Trophoblast cell (in vitro differentiated cells and primary cell): ENCODE measurements at regions not wholly inside any gene's neighbourhood (a gene's known extent, or its start where the extent isn't known, plus 50 kb on each side); places are given as distances from the start of the nearest gene placed in this dataset.

Source experiments
- DNase-seq, 2 donors: peaks; one replicate each; pipeline ENCODE4 v3.0.0-alpha.2; 2016
- H2AFZ ChIP-seq: 2 replicates; pipeline ENCODE4 v1.6.1; 2013; ENCODE audit warnings: low read length, moderate library complexity, mild to moderate bottlenecking; ENCODE audit not compliant: insufficient read depth, poor library complexity
- H2AK5ac ChIP-seq: 2 replicates; pipeline ENCODE4 v1.6.1; 2013; ENCODE audit warnings: mild to moderate bottlenecking, low read length
- H2BK120ac ChIP-seq: 2 replicates; pipeline ENCODE4 v1.6.1; 2013; ENCODE audit warnings: low read length, mild to moderate bottlenecking, moderate library complexity; ENCODE audit not compliant: insufficient read depth, poor library complexity
- H2BK12ac ChIP-seq: 2 replicates; pipeline ENCODE4 v1.6.1; 2013; ENCODE audit warnings: mild to moderate bottlenecking, low read length, moderate library complexity
- H2BK5ac ChIP-seq: 2 replicates; pipeline ENCODE4 v1.6.1; 2013; ENCODE audit warnings: low read length, low read depth, moderate library complexity, mild to moderate bottlenecking; ENCODE audit not compliant: poor library complexity
- H3K14ac ChIP-seq: 2 replicates; pipeline ENCODE4 v1.6.1; 2013; ENCODE audit warnings: mild to moderate bottlenecking, low read length
- H3K18ac ChIP-seq: 2 replicates; pipeline ENCODE4 v1.6.1; 2013; ENCODE audit warnings: mild to moderate bottlenecking, low read length
- H3K23ac ChIP-seq: 2 replicates; pipeline ENCODE4 v1.6.1; 2013; ENCODE audit warnings: low read length
- H3K27ac ChIP-seq: 2 replicates; pipeline ENCODE4 v1.5.1; 2013; ENCODE audit warnings: low read depth, mild to moderate bottlenecking, inconsistent platforms, low read length, moderate library complexity
- H3K27me3 ChIP-seq: 2 replicates; pipeline ENCODE4 v1.6.1; 2013; ENCODE audit warnings: inconsistent platforms, mild to moderate bottlenecking, low read length, moderate library complexity; ENCODE audit not compliant: insufficient read depth
- H3K36me3 ChIP-seq, 2 experiments: 1 replicate in 1 of 2; 2 replicates in 1 of 2; pipeline ENCODE4 v1.6.1; 2013; ENCODE audit warnings: low read length in 2 of 2, mild to moderate bottlenecking in 2 of 2, moderate library complexity in 1 of 2; ENCODE audit not compliant: insufficient read depth in 2 of 2, control insufficient read depth in 1 of 2
- H3K4ac ChIP-seq: 2 replicates; pipeline ENCODE4 v1.6.1; 2013; ENCODE audit warnings: low read depth, mild to moderate bottlenecking, low read length, moderate library complexity
- H3K4me1 ChIP-seq, 2 experiments: 1 replicate in 1 of 2; 2 replicates in 1 of 2; pipeline ENCODE4 v1.6.1; 2013; ENCODE audit warnings: low read length in 2 of 2, mild to moderate bottlenecking in 2 of 2, moderate library complexity in 1 of 2; ENCODE audit not compliant: insufficient read depth in 2 of 2, control insufficient read depth in 1 of 2
- H3K4me2 ChIP-seq: 2 replicates; pipeline ENCODE4 v1.6.1; 2013; ENCODE audit warnings: inconsistent platforms, mild to moderate bottlenecking, low read length, moderate library complexity
- H3K4me3 ChIP-seq: 2 replicates; pipeline ENCODE4 v1.5.1; 2013; ENCODE audit warnings: mild to moderate bottlenecking, low read depth, low read length, inconsistent platforms
- H3K79me1 ChIP-seq: one replicate; pipeline ENCODE4 v1.6.1; 2013; ENCODE audit warnings: low read length
- H3K79me2 ChIP-seq: 2 replicates; pipeline ENCODE4 v1.6.1; 2013; ENCODE audit warnings: low read length, mild to moderate bottlenecking; ENCODE audit not compliant: control insufficient read depth, insufficient read depth, poor library complexity
- H3K9ac ChIP-seq: 2 replicates; pipeline ENCODE4 v1.6.1; 2013; ENCODE audit warnings: mild to moderate bottlenecking, low read length
- H3K9me3 ChIP-seq: 2 replicates; pipeline ENCODE4 v1.6.1; 2013; ENCODE audit warnings: low read depth, mild to moderate bottlenecking, control low read depth, inconsistent platforms, low read length; ENCODE audit not compliant: insufficient read depth
- H4K12ac ChIP-seq: 2 replicates; pipeline ENCODE4 v1.6.1; 2013; ENCODE audit warnings: low read depth, mild to moderate bottlenecking, low read length, moderate library complexity
- H4K8ac ChIP-seq: 2 replicates; pipeline ENCODE4 v1.6.1; 2013; ENCODE audit warnings: low read depth, mild to moderate bottlenecking, low read length, moderate library complexity
- H4K91ac ChIP-seq: one replicate; pipeline ENCODE4 v1.6.1; 2013; ENCODE audit warnings: low read depth, mild to moderate bottlenecking, low read length, moderate library complexity
- WGBS: extraction: QIAGEN DNeasy Blood & Tissue Kit; methylation state at CpG from one replicate; pipeline ENCODE4 v1.1.7; 2013; ENCODE audit warnings: missing lambda C conversion rate; ENCODE audit not compliant: insufficient read length, insufficient coverage; ENCODE audit errors: extremely low coverage; 5-methylcytosine and 5-hydroxymethylcytosine counted together

DNA sequence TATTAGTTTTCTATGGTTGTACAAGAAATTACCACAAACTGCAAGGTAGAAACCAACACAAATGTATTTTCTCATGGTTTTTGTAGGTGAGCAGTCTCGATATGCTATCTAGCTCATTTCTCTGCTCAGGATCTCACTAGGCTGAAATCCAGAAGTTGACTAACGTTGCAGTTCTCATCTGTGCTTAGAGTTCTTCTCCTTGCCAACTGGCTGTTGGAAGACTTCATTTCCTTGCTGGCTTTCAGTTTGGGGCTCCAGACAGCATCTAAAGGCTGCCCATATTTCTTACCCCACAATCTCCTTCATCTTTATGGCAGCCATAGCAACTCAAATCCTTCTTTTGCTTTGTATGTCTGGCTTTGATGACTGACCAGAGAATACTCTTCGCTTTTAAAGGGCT, 362.6 kb upstream of the ADGRL4 start:
- no peaks in the 10 kb centered on the region for H3K9me3 ChIP-seq
- no peaks in the 10 kb centered on the region for H3K79me1 ChIP-seq
- no peak overlapping the region for H3K9ac ChIP-seq
- no peak overlapping the region for H3K4me3 ChIP-seq
- H3K4me2 ChIP-seq: no peak overlapping the region
- no peak overlapping the region for H3K14ac ChIP-seq
- no CpG with 5 or more reads among the region's 3 CpGs for WGBS
- no peak overlapping the region for H3K27ac ChIP-seq
- H4K91ac ChIP-seq: no peak overlapping the region
- H4K12ac ChIP-seq: no peak overlapping the region
- H3K23ac ChIP-seq: no peak overlapping the region
- H3K79me2 ChIP-seq: no peaks in the 10 kb centered on the region
- no peak overlapping the region for H2BK12ac ChIP-seq
- H2AFZ ChIP-seq: no peak overlapping the region
- DNase-seq: no peak
- H2BK120ac ChIP-seq: no peak overlapping the region
- no peak overlapping the region for H2AK5ac ChIP-seq
- H4K8ac ChIP-seq: no peak overlapping the region
- no peak overlapping the region for H2BK5ac ChIP-seq
- no peak overlapping the region for H3K18ac ChIP-seq
- no peaks in the 10 kb centered on the region for H3K4me1 ChIP-seq
- H3K4ac ChIP-seq: no peak overlapping the region
- no peaks in the 10 kb centered on the region for H3K27me3 ChIP-seq
- no peaks in the 10 kb centered on the region for H3K36me3 ChIP-seq

DNA sequence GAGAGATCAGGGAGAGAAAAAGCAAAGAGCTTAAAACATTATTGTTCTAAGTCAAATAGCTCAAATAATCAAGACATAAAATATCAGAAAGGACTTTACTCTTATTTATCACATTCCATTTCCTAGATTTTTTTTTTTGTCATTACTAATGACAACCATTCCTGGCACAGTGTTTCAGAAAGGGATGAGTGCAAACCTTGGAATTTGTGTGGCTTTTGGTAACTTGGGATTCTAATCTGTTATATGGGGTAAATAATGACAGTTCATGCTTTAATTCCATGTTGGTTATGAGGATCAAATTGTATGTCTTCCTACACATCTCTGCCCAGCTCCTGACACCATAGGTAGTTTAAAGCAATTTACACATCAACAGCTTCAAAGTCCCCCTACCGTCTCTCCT, 358.4 kb upstream of the ADGRL4 start:
- H3K9ac ChIP-seq: no peak overlapping the region
- no peak for DNase-seq
- no CpG with 5 or more reads among the region's 1 CpG for WGBS
- H4K8ac ChIP-seq: no peak overlapping the region
- H4K12ac ChIP-seq: no peak overlapping the region
- no peaks in the 10 kb centered on the region for H3K4me1 ChIP-seq
- H3K36me3 ChIP-seq: no peaks in the 10 kb centered on the region
- H3K4me2 ChIP-seq: no peak overlapping the region
- H3K4ac ChIP-seq: no peak overlapping the region
- no peaks in the 10 kb centered on the region for H3K79me1 ChIP-seq
- H3K27ac ChIP-seq: no peak overlapping the region
- H3K4me3 ChIP-seq: no peak overlapping the region
- H3K27me3 ChIP-seq: no peaks in the 10 kb centered on the region
- H3K23ac ChIP-seq: no peak overlapping the region
- H3K14ac ChIP-seq: no peak overlapping the region
- H3K18ac ChIP-seq: no peak overlapping the region
- no peaks in the 10 kb centered on the region for H3K79me2 ChIP-seq
- H4K91ac ChIP-seq: no peak overlapping the region
- no peak overlapping the region for H2AFZ ChIP-seq
- H2AK5ac ChIP-seq: no peak overlapping the region
- H3K9me3 ChIP-seq: no peaks in the 10 kb centered on the region
- no peak overlapping the region for H2BK120ac ChIP-seq
- no peak overlapping the region for H2BK5ac ChIP-seq
- H2BK12ac ChIP-seq: no peak overlapping the region

DNA sequence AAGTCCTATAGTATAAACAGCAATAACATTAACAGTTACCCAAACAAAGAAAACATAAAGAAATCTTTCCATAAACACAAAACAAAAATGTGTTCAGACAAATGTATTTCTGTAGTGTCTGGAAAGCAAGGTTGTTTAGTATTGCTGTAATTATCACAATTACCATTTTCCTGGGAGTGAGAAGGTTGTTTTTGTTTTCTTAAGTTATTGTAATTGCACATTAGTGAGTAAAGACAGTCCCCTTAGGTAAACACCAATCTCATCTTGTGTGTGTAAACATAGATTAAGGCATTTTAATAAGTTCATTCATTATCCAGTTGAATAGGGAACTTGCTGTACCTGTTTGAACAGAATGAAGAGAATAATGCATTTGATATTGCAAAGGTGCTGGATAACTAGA, 356.9 kb upstream of the ADGRL4 start:
- Histone ChIP-seq H2BK12ac (no peak overlapping the region), H3K4ac (no peak overlapping the region), H3K36me3 (no peaks in the 10 kb centered on the region), H3K4me2 (no peak overlapping the region), H4K8ac (no peak overlapping the region), H3K27ac (no peak overlapping the region), H2BK5ac (no peak overlapping the region), H3K9ac (no peak overlapping the region), H3K23ac (no peak overlapping the region), H4K12ac (no peak overlapping the region), H3K18ac (no peak overlapping the region), H3K4me1 (no peaks in the 10 kb centered on the region), H3K79me1 (no peaks in the 10 kb centered on the region), H3K4me3 (no peak overlapping the region), H2AFZ (no peak overlapping the region), H4K91ac (no peak overlapping the region), H3K79me2 (no peaks in the 10 kb centered on the region), H2AK5ac (no peak overlapping the region), H3K27me3 (no peaks in the 10 kb centered on the region), H3K9me3 (no peaks in the 10 kb centered on the region), H3K14ac (no peak overlapping the region), H2BK120ac (no peak overlapping the region)
- no peak for DNase-seq

DNA sequence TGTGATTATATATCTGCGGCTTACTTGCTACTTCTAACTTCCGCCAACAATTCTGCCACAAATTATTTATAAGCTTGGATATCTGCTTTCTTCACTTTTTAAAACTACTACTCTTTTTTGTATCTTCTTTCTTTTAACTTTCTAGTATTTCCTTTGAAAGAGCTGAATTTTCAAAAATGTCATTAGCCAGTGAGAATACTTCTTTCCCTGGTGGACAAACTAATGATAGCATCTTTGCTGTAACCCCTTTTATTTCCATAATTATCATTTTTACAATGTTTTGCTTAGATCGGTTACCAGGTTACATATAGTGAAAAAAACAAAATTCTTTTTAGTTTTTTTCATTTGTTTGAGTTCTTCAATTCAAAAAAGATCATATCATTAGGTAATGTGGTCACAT, 355.9 kb upstream of the ADGRL4 start:
- H3K36me3 ChIP-seq: no peaks in the 10 kb centered on the region
- H2BK12ac ChIP-seq: no peak overlapping the region
- no peak overlapping the region for H3K4ac ChIP-seq
- no peaks in the 10 kb centered on the region for H3K9me3 ChIP-seq
- H4K12ac ChIP-seq: no peak overlapping the region
- no peak overlapping the region for H4K8ac ChIP-seq
- no peak overlapping the region for H3K18ac ChIP-seq
- H2BK120ac ChIP-seq: no peak overlapping the region
- H3K79me1 ChIP-seq: no peaks in the 10 kb centered on the region
- no peak overlapping the region for H3K14ac ChIP-seq
- DNase-seq: no peak
- H3K4me3 ChIP-seq: no peak overlapping the region
- no peaks in the 10 kb centered on the region for H3K4me1 ChIP-seq
- no peak overlapping the region for H3K9ac ChIP-seq
- H2AK5ac ChIP-seq: no peak overlapping the region
- H3K79me2 ChIP-seq: no peaks in the 10 kb centered on the region
- H3K23ac ChIP-seq: no peak overlapping the region
- no peak overlapping the region for H4K91ac ChIP-seq
- no peak overlapping the region for H2BK5ac ChIP-seq
- H3K27ac ChIP-seq: no peak overlapping the region
- H2AFZ ChIP-seq: no peak overlapping the region
- no peak overlapping the region for H3K4me2 ChIP-seq
- H3K27me3 ChIP-seq: no peaks in the 10 kb centered on the region
- WGBS: no CpG with 5 or more reads among the region's 3 CpGs

DNA sequence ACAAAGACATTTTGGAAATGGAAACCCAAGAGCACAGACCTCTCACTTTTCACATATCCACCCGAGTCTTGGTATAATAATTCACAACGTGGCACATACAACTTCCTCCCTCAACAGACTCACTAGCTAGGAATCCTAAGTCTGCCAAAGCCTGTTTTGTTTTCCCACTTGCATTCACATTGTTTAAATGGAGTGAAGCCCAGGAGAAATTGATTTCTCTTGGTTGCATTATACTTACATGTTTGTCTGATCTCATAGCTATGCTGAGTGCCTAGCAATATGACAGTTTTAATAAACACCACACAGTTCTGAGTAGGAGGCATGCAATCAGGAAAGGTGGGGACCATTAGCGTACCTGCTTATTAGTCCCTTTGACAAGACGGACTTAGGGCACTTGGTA, 348.6 kb upstream of the ADGRL4 start:
- no peak overlapping the region for H3K4me2 ChIP-seq
- H3K4ac ChIP-seq: no peak overlapping the region
- no peak overlapping the region for H2BK120ac ChIP-seq
- H3K27ac ChIP-seq: no peak overlapping the region
- no peak overlapping the region for H3K18ac ChIP-seq
- no peaks in the 10 kb centered on the region for H3K36me3 ChIP-seq
- WGBS: no CpG with 5 or more reads among the region's 4 CpGs
- H3K9me3 ChIP-seq: no peaks in the 10 kb centered on the region
- H4K91ac ChIP-seq: no peak overlapping the region
- H3K23ac ChIP-seq: peak overlapping the region; percentile 78
- no peak overlapping the region for H3K14ac ChIP-seq
- no peak overlapping the region for H4K8ac ChIP-seq
- H2BK12ac ChIP-seq: no peak overlapping the region
- no peak overlapping the region for H2AFZ ChIP-seq
- H2BK5ac ChIP-seq: no peak overlapping the region
- no peak overlapping the region for H4K12ac ChIP-seq
- DNase-seq: no peak
- H3K27me3 ChIP-seq: no peaks in the 10 kb centered on the region
- no peaks in the 10 kb centered on the region for H3K4me1 ChIP-seq
- H2AK5ac ChIP-seq: no peak overlapping the region
- H3K79me1 ChIP-seq: no peaks in the 10 kb centered on the region
- no peak overlapping the region for H3K9ac ChIP-seq
- no peak overlapping the region for H3K4me3 ChIP-seq
- H3K79me2 ChIP-seq: no peaks in the 10 kb centered on the region
